ENCODE measurements at regions not wholly inside any gene's neighbourhood (a gene's known extent, or its start where the extent isn't known, plus 50 kb on each side); places are given as distances from the start of the nearest gene placed in this dataset.

GRCh38 chr15:94080416-94080815 lies 150.9 kb upstream of the MCTP2 start:
- H2AFZ ChIP-seq (ENCODE audit: low read depth, low read length), result no peak overlapping the region
- H3K4me3 ChIP-seq (ENCODE audit: low read depth in 1 of 2, low read length in 2 of 2), result no peak overlapping the region
- DNase-seq (peak; percentile 81), ATAC-seq (ENCODE audit: insufficient read depth, low read depth) (peak; percentile 93)
- TF ChIP-seq, protein P1, sequence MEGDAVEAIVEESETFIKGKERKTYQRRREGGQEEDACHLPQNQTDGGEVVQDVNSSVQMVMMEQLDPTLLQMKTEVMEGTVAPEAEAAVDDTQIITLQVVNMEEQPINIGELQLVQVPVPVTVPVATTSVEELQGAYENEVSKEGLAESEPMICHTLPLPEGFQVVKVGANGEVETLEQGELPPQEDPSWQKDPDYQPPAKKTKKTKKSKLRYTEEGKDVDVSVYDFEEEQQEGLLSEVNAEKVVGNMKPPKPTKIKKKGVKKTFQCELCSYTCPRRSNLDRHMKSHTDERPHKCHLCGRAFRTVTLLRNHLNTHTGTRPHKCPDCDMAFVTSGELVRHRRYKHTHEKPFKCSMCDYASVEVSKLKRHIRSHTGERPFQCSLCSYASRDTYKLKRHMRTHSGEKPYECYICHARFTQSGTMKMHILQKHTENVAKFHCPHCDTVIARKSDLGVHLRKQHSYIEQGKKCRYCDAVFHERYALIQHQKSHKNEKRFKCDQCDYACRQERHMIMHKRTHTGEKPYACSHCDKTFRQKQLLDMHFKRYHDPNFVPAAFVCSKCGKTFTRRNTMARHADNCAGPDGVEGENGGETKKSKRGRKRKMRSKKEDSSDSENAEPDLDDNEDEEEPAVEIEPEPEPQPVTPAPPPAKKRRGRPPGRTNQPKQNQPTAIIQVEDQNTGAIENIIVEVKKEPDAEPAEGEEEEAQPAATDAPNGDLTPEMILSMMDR (IDR thresholded peaks at IDR 0.05; ENCODE audit: borderline replicate concordance, extremely low read depth, low read length, poor library complexity, severe bottlenecking), result no peak
- no peak for TF ChIP-seq EZH2 (IDR thresholded peaks at IDR 0.05; ENCODE audit: borderline replicate concordance, low read depth, low read length, severe bottlenecking)
- H4K20me1 ChIP-seq (ENCODE audit: insufficient read depth, low read length), result no peaks in the 10 kb centered on the region
- H3K9ac ChIP-seq (ENCODE audit: low read depth, low read length), result no peak overlapping the region
- no peaks in the 10 kb centered on the region for H3K79me2 ChIP-seq (ENCODE audit: insufficient read depth, low read length)
- peak overlapping the region; percentile 27; the same call in 1 of the 2 replicates for H3K4me2 ChIP-seq (ENCODE audit: insufficient read depth, low read length)
- H3K27ac ChIP-seq (ENCODE audit: low read length), result peak overlapping the region; percentile 57
- no peaks in the 10 kb centered on the region for H3K9me3 ChIP-seq (ENCODE audit: insufficient read depth, low read length, severe bottlenecking)
- H3K27me3 ChIP-seq (ENCODE audit: insufficient read depth, low read length, poor library complexity), result no peaks in the 10 kb centered on the region
- H3K4me1 ChIP-seq (ENCODE audit: insufficient read depth, low read length), result peaks cover 17% of the 10 kb centered on the region
- H3K36me3 ChIP-seq (ENCODE audit: insufficient read depth, low read length), result no peaks in the 10 kb centered on the region

DNA sequence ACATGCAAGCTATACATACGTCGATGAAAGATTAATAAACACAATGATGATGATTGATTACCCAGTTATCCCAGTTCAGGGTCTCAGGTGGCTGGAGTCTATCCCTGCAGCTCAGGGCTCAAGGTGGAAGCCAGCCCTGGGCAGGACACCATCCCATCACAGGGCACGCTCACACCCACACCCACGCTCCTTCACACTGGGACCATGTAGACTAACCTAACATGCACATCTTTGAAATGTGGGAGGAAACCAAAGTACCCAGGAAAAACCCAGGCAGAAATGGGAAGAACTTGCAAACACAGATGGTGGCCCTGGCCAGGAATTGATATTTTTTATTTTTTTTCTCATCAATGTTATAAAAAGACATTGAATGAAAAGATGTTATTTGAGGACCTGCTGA lies 151.4 kb upstream of the MCTP2 start:
- Histone ChIP-seq H3K4me1 (ENCODE audit: insufficient read depth, low read length) (peaks cover 17% of the 10 kb centered on the region), H2AFZ (ENCODE audit: low read depth, low read length) (no peak overlapping the region), H3K79me2 (ENCODE audit: insufficient read depth, low read length) (no peaks in the 10 kb centered on the region), H3K9me3 (ENCODE audit: insufficient read depth, low read length, severe bottlenecking) (no peaks in the 10 kb centered on the region), H3K4me2 (ENCODE audit: insufficient read depth, low read length) (no peak overlapping the region), H3K27ac (ENCODE audit: low read length) (peak overlapping the region; percentile 4), H3K4me3 (ENCODE audit: low read depth in 1 of 2, low read length in 2 of 2) (no peak overlapping the region), H4K20me1 (ENCODE audit: insufficient read depth, low read length) (no peaks in the 10 kb centered on the region), H3K27me3 (ENCODE audit: insufficient read depth, low read length, poor library complexity) (no peaks in the 10 kb centered on the region), H3K9ac (ENCODE audit: low read depth, low read length) (no peak overlapping the region), H3K36me3 (ENCODE audit: insufficient read depth, low read length) (no peaks in the 10 kb centered on the region)
- DNase-seq (no peak), ATAC-seq (ENCODE audit: insufficient read depth, low read depth) (no peak; the same call in 2 of the 3 replicates)
- no peak for TF ChIP-seq EZH2 (IDR thresholded peaks at IDR 0.05; ENCODE audit: borderline replicate concordance, low read depth, low read length, severe bottlenecking)
- TF ChIP-seq, protein P1 (IDR thresholded peaks at IDR 0.05; ENCODE audit: borderline replicate concordance, extremely low read depth, low read length, poor library complexity, severe bottlenecking), result no peak

GRCh38 chr15:94079459-94079858 lies 151.9 kb upstream of the MCTP2 start:
- Histone ChIP-seq H3K27me3 (ENCODE audit: insufficient read depth, low read length, poor library complexity) (no peaks in the 10 kb centered on the region), H3K27ac (ENCODE audit: low read length) (no peak overlapping the region), H3K4me2 (ENCODE audit: insufficient read depth, low read length) (no peak overlapping the region)

More at GRCh38 chr15:94079459-94079858, 151.9 kb upstream of the MCTP2 start:
- Histone ChIP-seq H3K4me3 (ENCODE audit: low read depth in 1 of 2, low read length in 2 of 2) (no peak overlapping the region), H3K36me3 (ENCODE audit: insufficient read depth, low read length) (no peaks in the 10 kb centered on the region), H3K4me1 (ENCODE audit: insufficient read depth, low read length) (peaks cover 17% of the 10 kb centered on the region), H4K20me1 (ENCODE audit: insufficient read depth, low read length) (no peaks in the 10 kb centered on the region), H3K79me2 (ENCODE audit: insufficient read depth, low read length) (no peaks in the 10 kb centered on the region), H3K9me3 (ENCODE audit: insufficient read depth, low read length, severe bottlenecking) (no peaks in the 10 kb centered on the region), H2AFZ (ENCODE audit: low read depth, low read length) (no peak overlapping the region), H3K9ac (ENCODE audit: low read depth, low read length) (no peak overlapping the region)
- TF ChIP-seq, protein P1 (IDR thresholded peaks at IDR 0.05; ENCODE audit: borderline replicate concordance, extremely low read depth, low read length, poor library complexity, severe bottlenecking), result no peak
- TF ChIP-seq EZH2 (IDR thresholded peaks at IDR 0.05; ENCODE audit: borderline replicate concordance, low read depth, low read length, severe bottlenecking), result no peak
- ATAC-seq (ENCODE audit: insufficient read depth, low read depth) (no peak), DNase-seq (no peak)
